Stimulated activated CD4-positive, alpha-beta T cell treated with anti-CD3 and anti-CD28 coated beads, Interleukin-1b, Interleukin-23, amount 100 ng/mL, for 24 hours (primary cell): ENCODE measurements at regions not wholly inside any gene's neighbourhood (a gene's known extent, or its start where the extent isn't known, plus 50 kb on each side); places are given as distances from the start of the nearest gene placed in this dataset.
"Not testable (repeated sequence)": the region's sequence is repeated elsewhere in the genome, so short reads cannot be mapped to it uniquely, and the experiment has no call there.

Experiments
- DNase-seq, 4 experiments: peaks; one replicate each; pipeline ENCODE4 v3.0.0-alpha.2; 2020; ENCODE audit warnings: low read depth in 4 of 4, low spot score in 1 of 4

DNA sequence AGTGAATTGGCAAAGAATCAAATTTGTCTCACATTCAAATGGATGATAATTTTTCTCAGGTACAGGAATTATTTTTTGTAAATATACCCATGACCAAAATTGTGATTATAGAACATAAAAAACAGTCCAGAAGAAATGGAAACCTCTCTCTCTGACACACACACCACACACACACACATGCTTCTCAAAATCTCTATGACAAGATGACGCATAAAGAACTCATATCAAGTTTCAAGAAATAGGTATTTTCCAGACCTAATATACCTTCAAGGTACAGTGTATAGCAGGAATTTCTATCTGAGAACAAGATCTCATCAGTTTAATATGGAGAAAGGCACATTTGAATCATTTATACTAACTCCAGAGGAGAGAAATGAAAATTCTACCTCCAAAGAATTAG lies 1069.1 kb upstream of the ALCAM start:
- DNase-seq, result no peak

DNA sequence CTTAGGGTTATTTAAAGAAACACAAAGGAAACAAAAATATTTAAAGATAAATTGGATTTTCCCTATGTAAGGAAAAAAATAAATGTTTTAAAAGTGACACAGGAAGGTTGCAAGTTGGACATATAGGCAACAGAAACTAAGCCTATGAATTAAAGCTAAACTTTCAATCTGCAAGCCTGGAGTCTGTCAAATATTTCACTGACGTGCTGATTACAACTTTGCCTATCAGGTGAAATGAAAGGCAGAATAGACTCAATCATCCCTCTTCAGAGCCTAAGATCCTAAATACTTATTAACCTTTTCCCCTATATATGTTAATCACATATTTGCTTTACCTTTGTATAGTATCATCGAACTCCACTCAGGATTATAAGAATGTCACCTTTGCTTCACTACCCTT lies 1068.0 kb upstream of the ALCAM start:
- no peak for DNase-seq

DNA sequence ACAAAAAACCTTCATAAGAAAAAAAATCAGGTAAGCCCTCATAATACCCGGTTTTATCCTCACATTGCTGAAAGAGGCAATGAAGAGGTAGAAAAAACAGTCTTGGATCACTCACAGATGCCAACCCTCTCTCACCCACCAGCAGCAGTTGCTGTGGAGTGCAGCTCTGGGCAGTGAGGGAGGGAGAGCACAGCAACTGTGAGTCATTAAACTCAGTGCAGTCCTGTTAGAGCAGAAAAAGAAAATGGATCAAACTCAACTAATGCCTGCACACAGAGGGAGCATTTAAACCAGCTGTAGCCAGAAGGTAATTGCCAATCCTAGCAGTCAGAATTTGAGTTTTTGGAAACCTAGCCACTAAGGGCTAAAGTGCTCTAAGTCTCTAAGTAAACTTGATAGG lies 1050.6 kb upstream of the ALCAM start:
- DNase-seq, result no peak

DNA sequence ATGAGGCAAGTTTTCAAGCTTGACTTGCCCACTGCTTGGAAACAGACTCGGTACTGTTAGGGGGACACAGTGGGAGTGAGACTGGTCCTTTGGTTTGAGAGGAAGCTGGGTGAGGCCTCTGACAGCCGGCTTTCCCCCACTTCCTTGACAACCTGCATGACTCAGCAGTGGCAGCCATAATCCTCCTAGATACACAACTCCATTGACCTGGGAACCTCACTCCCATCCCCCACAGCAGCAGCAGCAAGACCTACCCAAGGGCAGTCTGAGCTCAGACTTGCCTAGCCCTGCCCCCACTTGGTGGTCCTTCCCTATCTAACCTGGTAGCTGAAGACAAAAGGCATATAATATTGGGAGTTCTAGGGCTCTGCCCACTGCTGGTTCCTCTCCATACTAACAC lies 1043.5 kb upstream of the ALCAM start:
- no peak for DNase-seq

DNA sequence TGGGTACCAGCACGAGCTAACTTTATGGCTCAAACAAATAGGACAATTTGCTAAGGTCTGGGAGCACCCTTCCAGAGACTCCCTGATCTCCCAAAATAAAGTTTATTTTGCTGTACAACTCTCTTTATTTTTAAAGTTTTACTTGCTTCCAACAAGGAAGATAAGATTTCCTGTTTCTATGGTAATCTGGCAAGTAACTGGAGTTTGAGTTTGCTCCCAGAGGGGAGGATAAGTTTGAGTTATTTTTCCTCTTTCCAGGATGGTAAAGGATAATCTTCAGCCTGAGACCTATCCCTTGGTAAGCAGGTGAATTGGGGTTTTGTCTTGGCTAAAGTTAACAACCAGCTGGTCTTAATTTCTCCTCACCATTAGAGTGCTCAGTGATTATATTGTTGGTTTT lies 1019.4 kb upstream of the ALCAM start:
- DNase-seq, result no peak

DNA sequence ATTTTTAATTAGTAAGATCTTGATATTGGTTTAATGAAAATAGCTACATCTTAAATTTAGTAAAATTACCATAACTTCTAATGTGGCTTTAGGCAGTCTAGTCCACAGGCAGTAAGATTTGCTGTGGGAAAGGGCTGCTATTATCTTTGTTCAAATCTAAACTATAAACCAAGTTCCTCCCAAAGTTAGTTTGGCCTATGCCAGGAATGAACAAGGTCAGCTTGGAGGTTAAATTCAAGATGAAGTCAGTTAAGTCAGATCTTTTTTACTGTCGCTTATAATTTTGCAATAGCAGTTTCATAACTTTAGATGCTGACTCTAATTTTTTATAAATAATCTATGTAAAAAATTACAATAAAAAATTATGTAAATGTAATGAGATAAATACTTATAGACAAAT lies 1016.9 kb upstream of the ALCAM start:
- no peak for DNase-seq

DNA sequence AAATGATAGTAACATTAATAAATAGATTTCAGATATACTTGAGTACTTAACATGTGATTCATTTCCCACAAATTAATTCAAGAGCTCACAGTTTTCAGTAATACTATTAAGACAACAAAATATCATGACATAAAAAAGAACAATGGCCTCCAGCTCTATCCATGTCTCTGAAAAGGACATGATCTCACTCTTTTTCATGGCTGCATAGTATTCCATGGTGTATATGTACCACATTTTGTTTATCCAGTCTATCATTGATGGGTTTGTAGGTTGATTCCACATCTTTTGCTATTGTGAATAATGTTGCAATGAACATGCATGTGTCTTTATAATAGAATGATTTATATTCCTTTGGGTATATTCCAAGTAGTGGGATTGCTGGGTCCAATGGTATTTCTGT lies 1012.8 kb upstream of the ALCAM start:
- no peak for DNase-seq

DNA sequence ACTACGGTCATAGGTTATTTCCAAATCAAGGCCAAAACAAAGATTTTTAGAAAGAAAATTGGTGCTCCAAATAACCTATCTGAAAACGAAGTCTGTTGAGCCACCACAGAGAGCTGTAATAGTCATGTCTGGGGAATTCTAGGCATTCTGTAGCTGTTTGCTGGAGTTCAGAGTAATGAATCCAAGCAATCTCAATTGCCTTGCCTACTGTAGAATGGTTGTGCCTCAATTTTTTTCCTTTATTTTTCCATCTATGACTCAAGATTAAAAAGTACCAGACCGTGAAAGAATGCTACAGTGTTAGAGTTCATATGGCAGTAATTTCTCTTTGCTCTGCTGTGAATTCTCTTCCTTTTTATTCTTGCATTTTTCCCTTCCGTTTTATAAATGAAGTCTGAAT lies 1007.2 kb upstream of the ALCAM start:
- DNase-seq, result no peak

DNA sequence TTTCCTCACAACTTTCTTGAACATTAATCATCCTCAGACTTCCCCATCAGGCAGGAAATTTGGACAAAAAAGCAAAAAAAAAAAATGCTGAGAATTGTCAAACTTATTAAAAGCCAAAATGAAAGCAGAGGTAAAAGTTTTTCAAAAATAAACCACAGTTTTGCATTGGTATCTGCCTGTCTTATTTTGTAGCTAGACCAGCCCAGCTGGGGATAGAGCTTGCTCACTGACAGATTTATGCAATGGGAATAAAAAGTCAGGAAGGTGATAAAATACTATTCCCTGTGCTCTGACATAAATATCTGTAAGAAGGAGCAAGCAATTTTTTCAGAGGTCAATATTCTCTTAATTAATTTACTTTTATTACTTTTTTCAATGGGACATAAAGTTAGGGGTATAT lies 1006.7 kb upstream of the ALCAM start:
- no peak for DNase-seq

DNA sequence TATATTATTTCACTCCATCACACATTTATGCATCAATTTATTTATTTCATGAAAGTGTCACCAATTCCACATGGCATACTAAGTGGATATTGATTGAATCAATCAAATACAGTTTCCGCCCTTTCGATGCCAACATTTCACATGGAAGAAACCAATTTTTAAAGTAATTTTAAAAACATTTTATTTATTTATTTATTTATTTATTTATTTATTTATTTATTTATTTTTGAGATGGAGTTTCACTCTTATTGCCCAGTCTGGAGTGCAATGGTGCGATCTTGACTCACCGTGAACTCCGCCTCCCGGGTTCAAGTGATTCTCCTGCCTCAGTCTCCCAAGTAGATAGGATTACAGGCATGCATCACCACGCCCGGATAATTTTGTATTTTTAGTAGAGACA lies 1005.0 kb upstream of the ALCAM start:
- not testable (repeated sequence) for DNase-seq

DNA sequence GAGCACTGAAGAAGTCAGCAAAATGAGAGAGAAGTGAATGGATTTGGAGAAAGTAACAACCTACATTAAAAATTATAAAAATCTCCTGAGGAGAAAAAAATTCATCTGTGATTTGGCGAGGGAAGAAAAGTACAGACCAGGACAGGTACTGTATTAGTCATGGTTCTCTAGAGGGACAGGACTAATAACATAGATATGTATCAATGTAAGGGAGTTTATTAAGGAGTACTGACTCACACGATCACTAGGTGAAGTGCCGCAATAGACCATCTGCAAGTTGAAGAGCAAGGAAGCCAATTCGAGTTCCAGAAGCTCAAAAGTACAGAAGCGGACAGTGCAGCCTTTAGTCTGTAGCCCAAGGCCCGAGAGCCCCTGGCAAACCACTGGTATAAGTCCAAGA lies 1004.4 kb upstream of the ALCAM start:
- DNase-seq, result no peak

DNA sequence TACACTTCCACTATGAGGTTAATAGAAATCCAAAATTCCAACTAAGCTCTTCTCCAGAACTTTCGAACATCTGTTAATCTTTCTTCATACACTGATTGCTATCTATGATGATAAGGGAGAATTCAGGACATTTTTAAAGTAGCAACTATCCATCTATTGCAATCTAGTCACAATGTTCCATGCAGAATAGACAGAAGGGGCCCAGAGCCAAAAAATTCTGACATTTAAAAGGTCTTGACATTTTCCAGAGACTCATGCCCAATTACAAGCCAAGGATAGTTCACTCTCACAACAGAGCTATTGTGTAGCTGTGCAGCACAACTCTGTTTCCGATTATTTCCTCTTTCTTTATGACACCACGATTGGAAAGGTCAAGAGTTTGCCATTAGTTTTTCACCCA lies 999.7 kb upstream of the ALCAM start:
- DNase-seq, result no peak

DNA sequence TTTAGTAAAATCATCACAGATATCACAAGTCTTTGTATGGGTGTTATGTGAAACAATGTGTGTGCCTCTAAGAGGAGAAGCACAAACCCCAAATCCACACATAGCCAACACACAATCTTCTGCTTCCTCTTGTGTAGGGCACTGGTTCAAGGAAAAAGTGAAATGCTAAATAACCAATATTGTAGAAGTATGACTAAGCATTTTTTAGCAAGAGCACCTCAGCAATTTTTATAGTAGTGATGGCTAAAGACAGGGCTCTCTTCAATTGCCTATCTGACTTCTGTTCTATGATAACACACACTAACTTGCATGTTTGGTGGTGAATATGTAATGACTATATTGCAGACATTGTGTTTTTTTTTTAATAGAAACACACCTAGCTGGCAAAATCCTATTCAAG lies 997.9 kb upstream of the ALCAM start:
- no peak for DNase-seq

DNA sequence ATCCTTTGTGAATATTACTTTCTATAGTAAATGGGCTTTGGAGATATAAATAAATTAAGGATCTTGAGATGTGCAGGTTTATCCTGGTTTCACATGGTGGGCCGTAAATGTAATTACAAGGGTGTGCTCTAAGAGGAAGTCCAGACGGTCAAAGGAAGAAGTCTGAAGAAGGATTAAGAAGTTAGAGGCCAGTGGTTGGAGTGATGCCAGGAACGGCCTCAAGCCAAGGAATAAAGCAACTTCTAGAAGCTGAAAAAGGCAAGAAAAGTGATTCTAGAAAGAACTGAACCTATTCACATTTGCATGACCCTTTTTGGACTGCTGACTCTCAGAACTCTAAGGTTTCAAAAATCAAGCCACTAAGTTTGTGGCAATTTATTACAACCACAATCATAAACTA lies 981.3 kb upstream of the ALCAM start:
- no peak for DNase-seq

DNA sequence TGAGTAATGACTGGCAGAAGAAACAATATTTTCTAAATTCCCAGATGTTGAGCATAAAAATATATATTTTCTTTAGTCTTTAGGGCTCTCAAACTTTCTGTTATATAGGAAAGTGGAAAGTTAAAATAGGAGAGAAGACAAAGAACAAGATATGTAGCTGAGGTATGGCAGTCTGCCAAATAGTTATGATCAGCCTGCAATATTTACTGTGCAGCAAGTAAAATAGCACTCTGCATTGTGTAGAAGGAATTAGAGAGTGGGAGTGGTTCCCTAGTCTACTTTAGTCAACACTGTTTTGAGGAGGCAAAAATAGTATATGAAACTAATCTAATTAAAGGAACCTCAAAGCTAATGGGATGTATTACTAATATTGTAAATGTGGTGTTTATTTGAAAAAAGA lies 978.1 kb upstream of the ALCAM start:
- DNase-seq, result no peak

DNA sequence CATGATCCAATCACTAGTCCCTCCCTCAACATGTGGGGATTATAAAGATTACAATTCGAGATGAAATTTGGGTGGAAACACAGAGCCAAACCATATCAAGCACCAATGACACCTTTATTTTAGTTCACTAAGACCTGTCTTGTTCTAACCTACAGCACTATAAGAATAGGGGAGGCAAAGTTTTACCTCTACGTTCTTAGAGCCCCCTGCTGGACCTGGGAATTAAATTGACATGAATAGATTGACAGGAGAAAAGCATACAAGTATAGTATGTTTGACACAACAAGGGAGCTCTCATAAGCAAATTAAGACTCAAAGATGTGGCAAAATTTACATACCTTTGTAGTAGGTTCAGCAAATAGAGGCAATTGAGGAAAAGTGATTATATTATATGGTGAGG lies 974.4 kb upstream of the ALCAM start:
- DNase-seq, result no peak

DNA sequence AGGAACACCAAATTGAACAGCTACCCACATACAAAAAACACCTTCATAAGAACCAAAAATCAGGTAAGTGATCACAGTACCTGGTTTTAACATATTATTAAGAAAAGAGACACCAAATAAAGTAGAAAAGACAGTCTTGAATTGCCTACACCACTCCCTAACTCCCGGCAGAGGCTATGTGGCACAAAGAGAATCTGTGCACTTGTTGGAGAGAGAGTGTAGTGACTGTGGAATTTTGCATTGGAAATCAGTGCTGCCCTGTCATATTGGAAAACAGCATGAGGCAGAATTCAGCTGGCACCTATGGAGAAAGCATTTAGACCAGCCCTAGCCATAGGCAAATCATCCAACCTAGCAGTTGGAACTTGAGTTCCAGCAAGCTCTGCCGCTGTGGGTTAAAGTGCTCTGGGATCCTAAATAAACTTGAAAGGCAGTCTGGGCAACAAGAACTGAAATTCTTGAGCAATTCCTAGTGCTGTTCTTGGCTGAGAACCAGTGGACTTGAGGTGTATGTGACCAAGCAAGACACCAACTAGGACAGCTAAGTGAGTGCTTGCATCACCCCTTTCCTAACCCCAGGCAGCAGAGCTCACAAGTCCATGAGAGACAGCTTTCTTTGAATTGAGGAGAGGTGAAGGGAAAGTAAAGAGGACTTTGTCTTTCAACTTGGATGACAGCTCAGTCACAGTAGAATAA lies 969.6 kb upstream of the ALCAM start:
- no peak for DNase-seq

DNA sequence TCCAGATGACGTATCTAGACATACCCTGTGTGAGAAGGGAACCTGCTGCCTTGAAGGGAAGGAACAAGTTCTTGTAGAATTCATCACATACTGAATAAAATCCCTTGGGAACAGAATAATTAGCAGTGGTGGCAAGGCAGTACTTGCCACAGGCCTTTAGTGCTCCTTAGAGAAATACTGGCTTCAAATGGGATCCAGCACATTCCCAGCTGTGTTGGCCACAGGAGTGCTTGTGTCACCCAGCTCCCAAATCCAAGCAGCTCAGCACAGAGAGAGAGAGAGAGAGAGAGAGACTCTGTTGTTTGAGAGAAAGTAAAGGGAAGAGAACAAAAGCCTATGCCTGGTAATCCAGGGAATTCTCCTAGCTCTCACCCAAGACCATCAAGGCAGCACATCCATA lies 969.0 kb upstream of the ALCAM start:
- no peak for DNase-seq

DNA sequence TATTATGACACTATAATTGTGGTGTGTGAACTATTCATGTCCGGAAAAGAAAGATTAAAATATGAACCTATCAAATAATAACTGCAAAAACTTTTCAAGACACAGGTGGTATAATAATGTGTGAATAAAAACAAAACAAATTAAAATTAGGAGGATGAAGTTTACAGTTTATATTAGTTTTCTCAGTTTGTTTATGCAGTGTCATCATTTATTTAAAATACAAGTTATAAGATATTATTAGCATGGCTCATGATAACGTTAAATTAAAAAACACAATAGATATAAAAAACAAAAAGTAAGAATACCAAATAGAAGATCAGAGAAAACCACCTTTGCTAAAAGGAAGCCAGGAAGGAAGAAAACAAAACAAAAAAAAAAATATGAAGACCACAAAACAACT lies 963.8 kb upstream of the ALCAM start:
- DNase-seq, result no peak

DNA sequence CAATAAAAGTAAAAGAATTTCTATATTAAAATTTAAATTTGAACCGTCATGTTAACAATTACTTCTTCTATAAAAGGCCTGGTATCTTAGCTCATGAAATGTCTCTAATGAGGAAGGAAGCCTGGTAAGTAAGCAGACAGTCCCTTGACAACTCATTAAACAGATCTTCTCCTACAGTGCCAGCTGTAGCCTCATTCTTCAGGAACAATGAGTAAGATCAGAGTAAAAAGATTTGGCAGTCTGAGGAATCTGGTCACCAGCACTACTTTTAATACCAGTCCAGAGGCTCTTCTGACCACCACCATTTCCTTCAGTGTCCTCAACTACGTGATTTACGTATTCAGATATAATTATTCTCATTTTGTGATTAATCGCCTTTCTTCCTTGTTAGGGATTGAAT lies 955.0 kb upstream of the ALCAM start:
- no peak for DNase-seq

DNA sequence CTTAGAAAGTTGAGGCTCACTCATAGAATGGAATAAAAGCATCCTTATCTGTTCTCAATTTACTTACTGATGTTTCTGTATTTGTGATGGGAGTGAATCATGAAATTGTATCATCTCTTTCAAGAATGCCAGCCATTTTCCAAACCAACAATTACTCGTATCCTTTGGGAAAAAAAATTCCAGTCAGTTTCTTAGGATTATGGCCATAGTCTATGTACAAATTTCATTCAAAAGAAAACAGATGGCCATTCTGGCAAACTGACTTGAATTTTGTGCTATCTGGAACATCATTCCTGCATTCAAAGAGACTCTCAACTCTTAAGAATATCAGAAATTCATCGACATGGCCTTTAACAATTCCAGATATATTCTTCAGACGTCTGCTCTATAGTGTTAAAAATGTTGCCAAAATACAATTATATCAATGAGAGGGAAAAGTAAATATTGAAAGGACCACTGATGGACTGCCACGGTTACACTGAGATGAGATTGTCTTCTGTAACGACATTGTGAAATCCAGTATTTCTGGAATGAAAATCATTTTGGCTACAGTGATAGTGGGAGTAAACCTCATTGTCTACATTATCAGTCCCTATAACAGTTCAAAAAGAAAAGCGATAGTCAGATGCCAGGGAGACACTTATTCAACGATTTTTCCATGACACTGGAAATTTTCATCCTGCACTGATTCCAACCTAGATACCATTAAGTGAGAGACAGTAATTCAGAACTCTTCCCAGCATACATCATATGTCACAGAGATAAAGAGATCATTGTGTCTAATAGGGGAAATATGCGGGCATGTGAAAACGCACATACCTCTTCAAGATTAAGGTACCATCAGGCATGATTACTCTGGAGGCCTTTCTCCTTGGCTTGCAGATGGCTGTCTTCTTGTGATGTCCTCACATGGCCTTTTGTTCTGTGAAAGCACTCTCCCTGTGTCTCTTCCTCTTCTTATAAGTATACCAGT lies 953.8 kb upstream of the ALCAM start:
- no peak for DNase-seq

DNA sequence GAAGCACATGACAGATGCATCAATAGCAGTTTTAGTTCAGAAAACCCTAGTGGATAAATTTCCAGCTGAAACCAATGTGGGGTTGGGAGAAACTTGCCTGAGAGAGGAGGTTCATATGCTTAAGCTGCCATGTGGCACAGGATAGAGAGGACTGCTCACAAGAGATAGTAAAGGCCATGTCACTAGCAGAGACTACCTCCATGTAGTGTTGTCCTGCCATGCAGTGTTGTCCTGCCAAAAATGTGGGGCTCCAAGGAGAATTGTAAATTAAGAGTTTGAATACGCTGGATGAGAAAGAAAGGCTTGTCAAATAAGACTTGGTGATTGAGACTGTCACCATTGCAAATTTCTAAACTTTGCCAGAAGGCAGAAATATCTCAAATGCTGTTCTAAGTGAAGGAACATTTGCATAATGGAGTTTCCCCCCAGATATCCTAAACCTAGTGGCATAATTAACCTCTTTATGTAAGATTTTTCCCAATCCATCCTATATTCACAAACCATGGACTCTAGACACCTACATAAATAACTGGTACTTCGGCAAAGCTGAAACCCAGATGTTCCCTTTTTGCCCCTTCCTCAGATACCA lies 938.3 kb upstream of the ALCAM start:
- no peak for DNase-seq
